GM21529 (cell line): ENCODE measurements at regions not wholly inside any gene's neighbourhood (a gene's known extent, or its start where the extent isn't known, plus 50 kb on each side); places are given as distances from the start of the nearest gene placed in this dataset.
"Not testable (repeated sequence)": the region's sequence is repeated elsewhere in the genome, so short reads cannot be mapped to it uniquely, and the experiment has no call there.

ENCODE experiments used
- ATAC-seq: cut with Tn5 transposase; IDR thresholded peaks from one replicate; pipeline ENCODE4 v1.9.1; 2021; ENCODE audit not compliant: unreplicated experiment

DNA sequence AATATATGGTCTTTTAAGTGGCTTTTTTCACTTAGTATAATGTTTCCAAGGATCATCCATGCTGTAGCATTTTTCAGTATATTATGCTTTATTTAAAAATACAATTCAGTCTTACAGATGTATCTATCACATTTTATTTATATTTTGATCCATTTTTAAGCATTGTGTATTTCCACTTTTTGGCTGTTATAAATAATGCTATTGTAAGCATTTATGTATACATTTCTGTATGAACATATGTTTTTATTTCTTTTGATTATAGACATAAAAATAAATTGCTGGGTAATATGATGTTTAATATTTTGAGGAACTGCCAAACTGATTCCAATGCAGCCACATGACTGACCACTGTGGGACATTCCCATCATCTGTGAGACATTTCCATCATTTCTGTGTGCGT, 1662.0 kb downstream of the REEP3 start:
- ATAC-seq: no peak

DNA sequence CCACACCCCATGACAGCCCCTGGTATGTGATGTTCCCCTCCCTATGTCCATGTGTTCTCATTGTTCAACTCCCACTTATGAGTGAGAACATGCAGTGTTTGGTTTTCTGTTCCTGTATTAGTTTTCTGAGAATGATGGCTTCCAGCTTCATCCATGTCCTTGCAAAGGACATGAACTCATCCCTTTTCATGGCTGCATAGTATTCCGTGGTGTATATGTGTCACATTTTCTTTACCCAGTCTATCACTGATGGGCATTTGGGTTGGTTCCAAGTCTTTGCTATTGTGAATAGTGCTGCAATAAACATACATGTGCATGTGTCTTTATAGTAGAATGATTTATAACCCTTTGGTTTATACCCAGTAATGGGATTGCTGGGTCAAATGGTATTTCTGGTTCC, 1665.5 kb downstream of the REEP3 start:
- ATAC-seq: not testable (repeated sequence)

DNA sequence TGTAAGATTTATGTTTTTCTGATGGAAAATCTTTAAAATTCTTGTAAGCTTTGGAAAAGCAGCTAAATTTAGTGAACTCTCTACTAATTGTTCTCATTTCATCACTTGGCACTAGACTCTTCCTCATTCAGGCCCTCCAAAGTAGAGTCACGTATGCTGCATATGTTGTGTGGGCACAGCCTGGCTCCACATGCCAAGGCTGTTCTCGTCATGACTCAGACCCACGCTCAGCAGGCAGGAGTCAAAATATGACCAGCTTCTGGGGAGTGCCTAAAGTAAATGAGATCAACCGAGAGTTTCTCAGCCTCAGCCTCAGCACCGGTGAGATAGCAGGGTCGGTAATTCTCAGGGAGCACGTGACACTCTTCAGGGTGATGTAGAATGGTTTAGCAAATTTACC, 1672.9 kb downstream of the REEP3 start:
- no peak for ATAC-seq

DNA sequence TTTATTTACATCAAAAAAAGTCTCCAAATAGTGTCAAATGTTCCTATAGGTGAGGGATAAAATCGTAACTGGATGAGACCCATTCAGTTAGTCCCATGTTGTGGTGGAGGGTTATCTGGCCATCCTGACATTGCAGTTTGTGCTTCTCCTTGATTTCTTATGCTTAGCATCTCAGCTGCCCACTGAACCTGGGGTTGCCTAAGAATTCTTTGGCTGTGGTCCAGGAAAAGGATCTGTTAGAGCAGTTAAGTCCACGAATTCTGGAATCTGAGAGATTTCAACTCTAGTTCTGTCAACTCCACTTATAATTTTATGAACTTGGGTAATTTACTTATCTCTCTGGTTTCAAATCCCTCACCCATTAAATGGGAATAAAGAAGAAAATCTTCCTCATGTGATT, 1673.4 kb downstream of the REEP3 start:
- ATAC-seq: no peak

GRCh38 chr10:65196111-65196510, 1674.9 kb downstream of the REEP3 start:
- ATAC-seq: no peak

DNA sequence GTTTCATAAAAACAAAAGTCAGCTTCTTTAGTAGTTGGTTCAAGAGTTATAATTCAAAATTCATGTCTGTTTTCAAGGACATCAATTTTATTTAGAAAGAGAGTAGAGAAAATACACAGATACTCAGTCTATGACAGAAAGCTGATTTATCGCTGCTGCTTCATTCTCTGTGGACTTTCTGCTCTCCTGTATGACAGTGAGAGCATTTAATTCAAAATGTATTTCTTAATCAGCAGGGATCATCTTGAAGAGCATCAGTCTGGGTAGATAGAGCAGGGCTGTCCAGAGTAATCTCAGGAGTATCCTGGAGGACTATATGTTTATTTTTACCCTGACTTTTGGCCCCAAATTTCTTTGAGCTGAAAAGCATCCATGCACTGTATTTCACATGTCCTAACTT, 1676.7 kb downstream of the REEP3 start:
- ATAC-seq: no peak

DNA sequence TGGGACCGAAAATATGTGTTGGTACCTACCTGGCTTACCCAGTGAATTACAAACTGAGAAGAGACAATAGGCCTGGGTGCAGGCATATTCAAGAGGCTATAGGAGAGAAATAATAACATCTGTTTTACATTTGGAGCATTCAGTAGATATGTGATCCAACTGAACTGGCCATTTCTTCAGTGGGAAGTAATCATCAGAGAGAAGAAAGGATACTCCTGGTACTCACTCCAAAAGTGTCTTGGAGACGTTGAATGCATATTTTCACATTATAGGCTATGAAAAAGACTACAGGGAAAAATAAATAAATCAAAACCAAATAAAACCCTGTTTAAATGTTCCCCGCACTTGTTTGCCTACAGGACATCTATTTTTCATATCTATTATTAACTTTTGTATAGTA, 1680.3 kb downstream of the REEP3 start:
- ATAC-seq: no peak

DNA sequence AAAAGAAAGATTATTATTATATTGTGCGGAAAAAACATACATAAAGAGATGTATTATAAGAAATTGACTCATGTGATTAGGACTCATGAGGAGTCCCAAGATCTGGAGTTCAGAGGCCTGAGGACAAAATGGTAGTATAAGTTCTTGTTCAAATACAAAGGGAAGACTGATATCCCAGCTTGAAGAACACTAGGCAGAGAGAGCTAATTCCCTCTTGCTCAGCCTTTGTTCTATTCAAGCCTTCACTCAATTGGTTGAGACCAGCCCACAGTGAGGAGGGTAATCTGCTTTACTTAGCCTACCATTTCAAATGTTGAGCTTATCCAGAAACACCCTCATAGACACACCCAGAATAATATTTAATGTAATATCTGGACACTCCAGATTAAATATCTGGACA, 1683.8 kb downstream of the REEP3 start:
- no peak for ATAC-seq

GRCh38 chr10:65213170-65213569, 1692.0 kb downstream of the REEP3 start:
- no peak for ATAC-seq

GRCh38 chr10:65219444-65219843, 1698.2 kb downstream of the REEP3 start:
- no peak for ATAC-seq

GRCh38 chr10:65231148-65231547, 1694.7 kb upstream of the LRRTM3 start:
- no peak for ATAC-seq

- no peak for ATAC-seq
Measured at GRCh38 chr10:65234261-65234660, 1691.6 kb upstream of the LRRTM3 start.

DNA sequence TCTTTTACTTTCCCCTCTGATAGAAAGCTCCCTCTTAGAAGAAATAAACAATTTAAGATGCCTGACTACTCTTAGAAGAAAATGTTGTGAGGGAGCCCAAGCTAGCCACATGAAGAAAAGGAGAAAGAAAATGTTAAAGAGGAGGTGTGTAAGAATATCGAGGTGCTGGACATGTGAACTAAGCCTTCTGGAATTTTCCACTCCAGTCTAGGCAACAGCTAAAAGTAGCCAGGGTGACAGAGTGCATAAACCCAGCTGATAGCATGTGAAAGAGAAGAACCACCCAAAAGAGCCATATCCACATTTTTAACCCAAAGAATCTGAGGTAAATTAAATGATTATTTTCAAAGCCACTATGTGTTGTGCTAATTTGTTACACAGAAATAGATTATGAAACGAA, 1690.6 kb upstream of the LRRTM3 start:
- no peak for ATAC-seq

DNA sequence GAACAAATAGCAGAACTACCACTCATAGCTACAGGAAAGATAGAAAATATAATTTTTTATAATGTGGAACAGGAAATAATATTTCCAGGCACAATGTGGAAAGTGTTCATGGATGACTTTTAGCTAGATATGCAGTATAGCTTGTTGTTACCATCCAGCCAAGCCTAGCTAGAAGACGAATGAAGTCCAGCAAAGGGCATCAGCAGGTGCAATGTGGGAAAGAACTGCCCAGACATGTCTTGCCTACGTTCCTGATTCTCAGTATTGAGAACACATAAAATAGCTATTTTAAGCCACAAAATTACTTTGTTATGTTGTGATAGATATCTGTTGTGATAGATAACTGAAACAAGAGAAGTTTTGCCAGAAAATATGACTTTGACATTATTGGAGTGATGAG, 1690.0 kb upstream of the LRRTM3 start:
- ATAC-seq: no peak

DNA sequence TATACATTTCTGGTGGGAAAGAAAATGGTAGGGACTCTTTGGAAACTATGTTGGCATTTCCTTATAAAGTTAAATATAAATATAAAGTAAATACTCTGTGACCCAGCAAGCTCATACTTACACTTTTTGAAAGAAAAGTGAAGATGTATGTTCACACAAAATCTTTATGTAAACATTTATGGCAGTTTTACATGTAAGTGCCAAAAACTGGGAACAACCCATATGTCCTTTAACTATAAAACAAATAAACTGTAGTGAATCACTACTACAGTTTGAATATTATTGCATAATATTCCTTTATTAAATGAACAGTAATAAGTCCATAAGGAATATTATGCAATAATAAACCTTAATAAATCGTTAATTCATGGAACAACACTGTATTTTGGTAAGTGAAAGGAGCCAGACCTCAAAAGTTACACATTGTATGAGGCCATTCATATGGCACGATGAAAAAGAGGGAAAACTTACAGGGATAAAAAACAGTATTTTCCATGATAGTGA, 1660.3 kb upstream of the LRRTM3 start:
- no peak for ATAC-seq

DNA sequence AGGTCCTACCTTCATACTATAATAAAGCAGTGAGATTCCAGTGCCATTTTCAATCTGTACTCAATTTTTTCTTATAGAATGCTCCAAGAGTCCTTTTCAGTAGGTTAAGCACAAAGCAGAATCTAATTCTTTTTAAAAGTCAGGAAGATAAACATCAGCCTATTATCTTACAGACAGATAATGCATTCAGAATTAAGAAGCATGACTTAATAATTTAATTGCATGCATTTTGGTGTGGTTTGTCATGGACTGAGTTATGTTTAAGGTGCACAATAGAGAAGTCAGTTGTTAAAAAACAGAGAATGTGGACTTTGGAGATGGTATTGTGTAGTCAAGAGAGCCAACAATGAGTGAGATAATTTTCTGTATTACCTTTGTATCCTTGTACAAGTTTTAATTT, 1656.3 kb upstream of the LRRTM3 start:
- ATAC-seq: not testable (repeated sequence)

GRCh38 chr10:65270969-65271368, 1654.9 kb upstream of the LRRTM3 start:
- ATAC-seq: no peak

GRCh38 chr10:65273115-65273514, 1652.7 kb upstream of the LRRTM3 start:
- ATAC-seq: no peak

- no peak for ATAC-seq
Measured at GRCh38 chr10:65275296-65275695, 1650.5 kb upstream of the LRRTM3 start.

GRCh38 chr10:65284495-65285041, 1641.3 kb upstream of the LRRTM3 start:
- ATAC-seq: no peak

DNA sequence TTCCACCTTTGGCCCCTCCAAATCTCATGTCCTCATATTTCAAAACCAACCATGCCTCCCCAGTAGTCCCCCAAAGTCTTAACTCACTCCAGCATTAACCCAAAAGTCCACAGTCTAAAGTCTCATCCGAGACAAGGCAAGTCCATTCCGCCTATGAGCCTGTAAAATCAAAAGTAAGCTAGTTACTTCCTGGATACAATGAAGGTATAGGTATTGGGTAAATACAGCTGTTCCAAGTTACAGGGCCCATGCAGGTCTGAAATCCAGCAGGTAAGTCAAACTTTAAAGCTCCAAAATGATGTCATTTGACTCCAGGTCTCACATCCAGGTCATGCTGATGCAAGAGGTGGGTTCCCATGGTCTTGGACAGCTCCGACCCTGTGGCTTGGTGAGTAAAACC, 1640.1 kb upstream of the LRRTM3 start:
- ATAC-seq: not testable (repeated sequence)

DNA sequence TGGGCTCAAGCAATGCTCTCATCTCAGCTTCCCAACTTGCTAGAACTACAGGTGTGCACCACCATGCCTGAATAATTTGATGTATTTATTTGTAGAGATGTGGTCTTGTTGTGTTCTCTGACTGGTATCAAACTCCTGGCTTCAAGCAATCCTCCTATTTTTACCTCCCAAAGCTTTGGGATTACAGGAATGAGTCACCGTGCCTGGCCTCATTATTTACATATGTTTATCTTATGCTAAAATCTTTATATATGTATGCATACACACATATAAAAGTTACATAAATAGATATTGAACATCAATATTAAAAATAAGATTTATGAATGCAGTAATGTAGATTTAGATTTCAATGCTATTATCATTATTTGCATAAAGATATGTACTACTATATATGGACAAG, 1634.5 kb upstream of the LRRTM3 start:
- ATAC-seq: no peak

DNA sequence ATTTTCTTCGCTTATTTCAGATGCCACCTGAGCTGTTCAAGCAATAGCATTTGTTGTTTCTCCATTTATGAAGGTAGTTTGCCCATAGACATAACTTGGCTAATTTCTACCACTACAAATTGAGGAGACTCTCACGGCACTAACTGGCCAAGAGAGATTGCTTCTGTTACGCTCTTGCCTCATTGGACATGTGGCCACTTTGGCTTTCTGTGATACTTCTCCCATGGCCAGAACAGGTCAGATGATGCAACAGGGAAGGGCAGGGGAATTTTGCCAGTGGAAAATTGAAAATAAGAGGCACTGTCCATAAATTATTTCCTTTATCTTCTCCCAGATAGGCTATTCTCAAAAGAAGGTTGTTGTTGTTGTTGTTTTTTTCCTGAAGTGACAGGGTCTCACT, 1633.3 kb upstream of the LRRTM3 start:
- no peak for ATAC-seq

GRCh38 chr10:65294329-65294728, 1631.5 kb upstream of the LRRTM3 start:
- ATAC-seq: no peak
